ENCODE measurements at regions not wholly inside any gene's neighbourhood (a gene's known extent, or its start where the extent isn't known, plus 50 kb on each side); places are given as distances from the start of the nearest gene placed in this dataset.

GRCh38 chr4:115596265-115597001 is 483.0 kb upstream of the NDST4 start:
- no peak for TF ChIP-seq TAF1 (IDR thresholded peaks at IDR 0.05; ENCODE audit: borderline replicate concordance, low read depth, low read length)
- no peak for TF ChIP-seq POLR2A (IDR thresholded peaks at IDR 0.05; ENCODE audit: low read depth, low read length)
